GM12864 (cell line): ENCODE measurements at regions not wholly inside any gene's neighbourhood (a gene's known extent, or its start where the extent isn't known, plus 50 kb on each side); places are given as distances from the start of the nearest gene placed in this dataset.
"Not testable (repeated sequence)": the region's sequence is repeated elsewhere in the genome, so short reads cannot be mapped to it uniquely, and the experiment has no call there.

ENCODE experiments used
- DNase-seq: peaks from one replicate; pipeline ENCODE4 v3.0.0-alpha.2; 2011; ENCODE audit warnings: low read depth
- H3K4me3 ChIP-seq: 2 replicates; pipeline ENCODE4 v1.5.1; 2011; ENCODE audit warnings: mild to moderate bottlenecking, low read depth, low read length, control low read depth
- TF ChIP-seq, protein P1 (sequence below): IDR thresholded peaks from 2 replicates; pipeline ENCODE4 v1.5.1; 2011; ENCODE audit warnings: low read depth, mild to moderate bottlenecking, moderate library complexity, low read length, control low read depth, inconsistent platforms; ENCODE audit errors: missing control alignments

DNA sequence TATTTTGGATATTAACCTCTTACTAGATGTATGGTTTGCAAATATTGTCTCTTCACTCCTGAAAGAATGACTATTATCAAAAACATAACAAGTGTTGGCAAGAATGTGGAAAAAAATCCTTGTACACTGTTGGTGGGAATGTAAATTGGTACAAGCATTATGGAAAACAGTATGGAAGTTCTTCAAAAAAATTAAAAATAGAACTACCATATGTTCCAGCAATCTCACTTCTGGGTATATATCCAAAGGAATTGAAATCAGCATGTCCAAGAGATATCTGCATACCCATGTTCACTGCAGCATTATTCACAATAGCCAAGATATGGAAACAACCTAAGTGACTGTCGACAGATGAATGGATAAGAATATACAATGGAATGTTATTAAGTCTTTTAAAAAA, 61.6 kb upstream of the KIT start:
- TF ChIP-seq, protein P1, sequence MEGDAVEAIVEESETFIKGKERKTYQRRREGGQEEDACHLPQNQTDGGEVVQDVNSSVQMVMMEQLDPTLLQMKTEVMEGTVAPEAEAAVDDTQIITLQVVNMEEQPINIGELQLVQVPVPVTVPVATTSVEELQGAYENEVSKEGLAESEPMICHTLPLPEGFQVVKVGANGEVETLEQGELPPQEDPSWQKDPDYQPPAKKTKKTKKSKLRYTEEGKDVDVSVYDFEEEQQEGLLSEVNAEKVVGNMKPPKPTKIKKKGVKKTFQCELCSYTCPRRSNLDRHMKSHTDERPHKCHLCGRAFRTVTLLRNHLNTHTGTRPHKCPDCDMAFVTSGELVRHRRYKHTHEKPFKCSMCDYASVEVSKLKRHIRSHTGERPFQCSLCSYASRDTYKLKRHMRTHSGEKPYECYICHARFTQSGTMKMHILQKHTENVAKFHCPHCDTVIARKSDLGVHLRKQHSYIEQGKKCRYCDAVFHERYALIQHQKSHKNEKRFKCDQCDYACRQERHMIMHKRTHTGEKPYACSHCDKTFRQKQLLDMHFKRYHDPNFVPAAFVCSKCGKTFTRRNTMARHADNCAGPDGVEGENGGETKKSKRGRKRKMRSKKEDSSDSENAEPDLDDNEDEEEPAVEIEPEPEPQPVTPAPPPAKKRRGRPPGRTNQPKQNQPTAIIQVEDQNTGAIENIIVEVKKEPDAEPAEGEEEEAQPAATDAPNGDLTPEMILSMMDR, result no peak
- H3K4me3 ChIP-seq, result no peak overlapping the region
- no peak for DNase-seq

GRCh38 chr4:54597678-54598077, 60.1 kb upstream of the KIT start:
- not testable (repeated sequence) for DNase-seq, H3K4me3 ChIP-seq

- not testable (repeated sequence) for DNase-seq, H3K4me3 ChIP-seq
These were observed 55.6 kb upstream of the KIT start for GRCh38 chr4:54602175-54602574.

DNA sequence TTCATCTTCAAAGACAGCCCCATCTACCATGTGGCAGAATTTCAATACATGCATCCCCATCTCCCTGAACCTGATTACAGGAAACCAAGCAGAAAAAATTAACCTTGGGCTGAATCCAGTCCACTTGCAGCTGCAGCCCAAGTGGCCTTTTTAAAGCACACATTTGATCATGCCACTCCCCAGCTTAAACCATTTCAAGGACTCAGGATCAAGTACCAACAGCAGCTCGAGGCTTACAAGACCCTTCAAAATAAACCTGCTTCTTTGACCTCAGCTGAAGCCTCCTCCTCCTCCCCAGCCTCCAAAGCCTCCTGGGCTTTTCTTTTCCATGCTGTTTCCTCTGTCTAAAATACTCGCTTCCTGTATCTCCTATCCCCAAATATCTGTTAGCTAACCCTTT, 50.7 kb upstream of the KIT start:
- TF ChIP-seq, protein P1, result no peak
- no peak overlapping the region for H3K4me3 ChIP-seq
- no peak for DNase-seq

DNA sequence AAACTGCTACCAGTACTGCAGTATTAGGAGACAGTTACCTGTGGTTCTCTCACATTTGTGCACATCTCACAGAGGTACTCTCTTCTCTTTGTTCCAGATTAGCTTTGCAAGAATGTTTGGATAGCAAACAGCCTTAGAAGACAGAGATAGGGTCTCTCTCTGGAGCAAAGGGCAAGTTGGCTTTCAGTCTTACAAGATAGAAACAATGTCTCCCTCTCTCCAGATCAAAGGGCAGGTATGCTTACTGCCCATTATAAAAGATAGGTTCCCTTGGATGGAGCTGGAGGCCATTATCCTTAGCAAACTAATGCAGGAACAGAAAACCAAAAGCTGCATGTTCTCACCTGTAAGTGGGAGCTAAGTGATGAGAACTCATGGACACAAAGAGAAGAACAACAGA, 50.2 kb upstream of the KIT start:
- DNase-seq, result no peak
- TF ChIP-seq, protein P1, result no peak
- H3K4me3 ChIP-seq, result no peak overlapping the region
